GM12878 (cell line): ENCODE measurements at regions not wholly inside any gene's neighbourhood (a gene's known extent, or its start where the extent isn't known, plus 50 kb on each side); places are given as distances from the start of the nearest gene placed in this dataset.

ENCODE experiments used
- ATAC-seq: fragments of 200-7000 bp; cut with Tn5 transposase; 3 replicates; pipeline ENCODE4 v1.9.1; 2020; ENCODE audit warnings: mild to moderate bottlenecking, moderate library complexity
- BruUV-seq: library from RNA; stranded (reverse); fragments of 400-500 nt; replicated peaks from 2 replicates; lab custom pipeline; 2021; lab: Mats Ljungman, UMichigan
- CTCF ChIA-PET: fragments of 300-600 bp; sonication (Branson Sonifier 250); formaldehyde crosslinking; extraction: SDS; loops from one replicate; lab custom pipeline; 2021; ENCODE audit warnings: inconsistent platforms; lab: Yijun Ruan, JAX
- POLR2A ChIA-PET: fragments of 350-600 bp; formaldehyde crosslinking; extraction: SDS; loops from one replicate; lab custom pipeline; 2021; ENCODE audit warnings: inconsistent platforms; lab: Charles Lee
- RAD21 ChIA-PET: fragments of 300-600 bp; sonication (Branson Sonifier 250); formaldehyde crosslinking; loops from one replicate; lab custom pipeline; 2023; ENCODE audit warnings: antibody characterized with exemption; ENCODE audit not compliant: unreplicated experiment; lab: Charles Lee
- SMC1A ChIA-PET: fragments of 300-600 bp; sonication (Branson Sonifier 250); formaldehyde crosslinking; loops from one replicate; lab custom pipeline; 2023; ENCODE audit not compliant: unreplicated experiment, uncharacterized antibody; lab: Charles Lee
- DNase-seq: peaks from one replicate; pipeline ENCODE4 v3.0.0-alpha.2; 2011; ENCODE audit warnings: low read depth, low spot score
- FAIRE-seq: peaks from 3 replicates; lab custom pipeline; 2011; peaks lifted over from hg19 to GRCh38; lab: Jason Lieb, UNC
- H2AFZ ChIP-seq: 2 replicates; pipeline ENCODE4 v1.6.0; 2011; ENCODE audit warnings: low read depth, low read length, control low read depth; ENCODE audit not compliant: control insufficient read depth
- H3K27ac ChIP-seq: 2 replicates; pipeline ENCODE4 v1.5.1; 2011; ENCODE audit warnings: control low read depth; ENCODE audit not compliant: control insufficient read depth, insufficient read depth
- H3K27me3 ChIP-seq, 2 experiments: replicated peaks in 1 of 2; 2 replicates each; pipeline versions ENCODE4 v1.6.0 to v1.6.1; 2011; ENCODE audit warnings: low read length in 1 of 2; ENCODE audit not compliant: control insufficient read depth in 2 of 2, insufficient read depth in 2 of 2
- H3K36me3 ChIP-seq, 2 experiments: 2 replicates each; pipeline ENCODE4 v1.5.1; 2011; ENCODE audit warnings: low read length in 1 of 2; ENCODE audit not compliant: control insufficient read depth in 2 of 2, insufficient read depth in 2 of 2
- H3K4me1 ChIP-seq: 2 replicates; pipeline ENCODE4 v1.6.1; 2011; ENCODE audit warnings: mild to moderate bottlenecking, low read length, moderate library complexity, mixed read lengths; ENCODE audit not compliant: control insufficient read depth, insufficient read depth
- H3K4me2 ChIP-seq: 2 replicates; pipeline ENCODE4 v1.6.0; 2011; ENCODE audit warnings: control low read depth; ENCODE audit not compliant: control insufficient read depth, insufficient read depth
- H3K4me3 ChIP-seq: fragments of 200-600 bp; sonication (generic); 2 replicates; pipeline ENCODE4 v1.5.1; 2016
- H3K79me2 ChIP-seq: 2 replicates; pipeline ENCODE4 v1.6.0; 2011; ENCODE audit warnings: low read length; ENCODE audit not compliant: control insufficient read depth, insufficient read depth
- H3K9ac ChIP-seq: 2 replicates; pipeline ENCODE4 v1.8.0; 2011; ENCODE audit warnings: low read length, control low read depth, mixed read lengths; ENCODE audit not compliant: control insufficient read depth, insufficient read depth
- H3K9me3 ChIP-seq: replicated peaks from 3 replicates; pipeline ENCODE4 v1.5.1; 2011; ENCODE audit warnings: mild to moderate bottlenecking, low read length; ENCODE audit not compliant: control insufficient read depth, insufficient read depth
- H4K20me1 ChIP-seq: 2 replicates; pipeline ENCODE4 v1.6.0; 2011; ENCODE audit not compliant: control insufficient read depth, insufficient read depth
- RAD21 ChIP-seq: IDR thresholded peaks from 2 replicates; pipeline ENCODE4 v1.6.1; 2011; ENCODE audit warnings: mild to moderate bottlenecking, low read depth, low read length, moderate library complexity; ENCODE audit not compliant: insufficient read depth
- WGBS: methylation state at CpG from one replicate; pipeline ENCODE4 v1.1.6; 2016; ENCODE audit warnings: low lambda C conversion rate; ENCODE audit not compliant: insufficient replicate concordance, insufficient coverage; ENCODE audit errors: missing lambda C conversion rate; 5-methylcytosine and 5-hydroxymethylcytosine counted together
- in situ Hi-C: fragments of 300-500 bp; cut with MboI; formaldehyde crosslinking; loops from 9 replicates; pipeline ENCODE4 v1.14.3; 2018; ENCODE audit warnings: mixed read lengths
- intact Hi-C: fragments of 100-400 bp; cut with micrococcal nuclease; formaldehyde crosslinking; loops from one replicate; pipeline ENCODE4 v1.14.2; 2022; ENCODE audit not compliant: unreplicated experiment
- TF ChIP-seq, protein P1 (sequence below): fragments of 150-350 bp; IDR thresholded peaks from 2 replicates; pipeline ENCODE4 v1.6.1; 2016; ENCODE audit warnings: low read depth, low read length
- TF ChIP-seq, protein P2 (sequence below), 3 experiments: IDR thresholded peaks in 2 of 3; conservative IDR thresholded peaks in 1 of 3; 2 replicates each; pipeline ENCODE4 v1.5.1; 2011; ENCODE audit warnings: low read depth in 3 of 3, low read length in 3 of 3, mild to moderate bottlenecking in 3 of 3, control low read depth in 2 of 3, moderate library complexity in 2 of 3, inconsistent platforms in 1 of 3, mixed read lengths in 1 of 3; ENCODE audit not compliant: control insufficient read depth in 2 of 3, insufficient read depth in 1 of 3; ENCODE audit errors: extremely low read depth in 1 of 3

DNA sequence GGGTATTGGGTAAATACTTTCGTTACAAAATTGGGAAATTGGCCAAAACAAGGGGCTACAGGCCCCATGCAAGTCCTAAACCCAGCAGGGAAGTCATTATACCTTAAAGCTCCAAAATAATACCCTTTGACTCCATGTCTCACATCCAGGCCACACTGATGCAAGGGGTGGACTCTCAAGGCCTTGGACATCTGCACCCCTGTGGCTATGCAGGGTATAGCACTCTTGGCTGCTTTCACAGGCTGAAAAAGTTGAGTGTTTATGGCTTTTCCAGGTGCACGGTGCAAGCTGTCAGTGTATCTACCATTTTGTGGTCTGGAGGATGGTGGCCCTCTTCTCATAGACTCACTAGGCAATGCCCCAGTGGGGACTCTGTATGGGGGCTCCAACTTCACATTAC is 326.5 kb downstream of the TEX13C start:
- no peaks in the 10 kb centered on the region for H3K9me3 ChIP-seq
- FAIRE-seq (no peak), ATAC-seq (peak; percentile 71)
- SMC1A ChIA-PET: no interaction called here
- H3K4me1 ChIP-seq: no peaks in the 10 kb centered on the region
- no peak overlapping the region for H2AFZ ChIP-seq
- no peaks in the 10 kb centered on the region for H3K27me3 ChIP-seq
- no peak overlapping the region for H3K4me3 ChIP-seq
- H3K79me2 ChIP-seq: no peaks in the 10 kb centered on the region
- in situ Hi-C loops: no loop called here
- CTCF ChIA-PET: no interaction called here
- no peak overlapping the region for H3K9ac ChIP-seq
- 40% methylated on average over 2 of the region's 2 CpGs for WGBS
- no peaks in the 10 kb centered on the region for H3K36me3 ChIP-seq
- intact Hi-C loops: loop anchor here (5.0 kb wide), 1 partner anchor 209 kb away; no protein-coding TSS in a partner anchor
- no TSS peak for BruUV-seq
- no peak overlapping the region for H3K27ac ChIP-seq
- no peak overlapping the region for H3K4me2 ChIP-seq
- POLR2A ChIA-PET: no interaction called here
- H4K20me1 ChIP-seq: no peaks in the 10 kb centered on the region
- RAD21 ChIA-PET: no interaction called here
- peak; percentile 15; the same call in 1 of the 2 replicates for TF ChIP-seq RAD21
- TF ChIP-seq, protein P1, sequence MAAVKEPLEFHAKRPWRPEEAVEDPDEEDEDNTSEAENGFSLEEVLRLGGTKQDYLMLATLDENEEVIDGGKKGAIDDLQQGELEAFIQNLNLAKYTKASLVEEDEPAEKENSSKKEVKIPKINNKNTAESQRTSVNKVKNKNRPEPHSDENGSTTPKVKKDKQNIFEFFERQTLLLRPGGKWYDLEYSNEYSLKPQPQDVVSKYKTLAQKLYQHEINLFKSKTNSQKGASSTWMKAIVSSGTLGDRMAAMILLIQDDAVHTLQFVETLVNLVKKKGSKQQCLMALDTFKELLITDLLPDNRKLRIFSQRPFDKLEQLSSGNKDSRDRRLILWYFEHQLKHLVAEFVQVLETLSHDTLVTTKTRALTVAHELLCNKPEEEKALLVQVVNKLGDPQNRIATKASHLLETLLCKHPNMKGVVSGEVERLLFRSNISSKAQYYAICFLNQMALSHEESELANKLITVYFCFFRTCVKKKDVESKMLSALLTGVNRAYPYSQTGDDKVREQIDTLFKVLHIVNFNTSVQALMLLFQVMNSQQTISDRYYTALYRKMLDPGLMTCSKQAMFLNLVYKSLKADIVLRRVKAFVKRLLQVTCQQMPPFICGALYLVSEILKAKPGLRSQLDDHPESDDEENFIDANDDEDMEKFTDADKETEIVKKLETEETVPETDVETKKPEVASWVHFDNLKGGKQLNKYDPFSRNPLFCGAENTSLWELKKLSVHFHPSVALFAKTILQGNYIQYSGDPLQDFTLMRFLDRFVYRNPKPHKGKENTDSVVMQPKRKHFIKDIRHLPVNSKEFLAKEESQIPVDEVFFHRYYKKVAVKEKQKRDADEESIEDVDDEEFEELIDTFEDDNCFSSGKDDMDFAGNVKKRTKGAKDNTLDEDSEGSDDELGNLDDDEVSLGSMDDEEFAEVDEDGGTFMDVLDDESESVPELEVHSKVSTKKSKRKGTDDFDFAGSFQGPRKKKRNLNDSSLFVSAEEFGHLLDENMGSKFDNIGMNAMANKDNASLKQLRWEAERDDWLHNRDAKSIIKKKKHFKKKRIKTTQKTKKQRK: no peak
- TF ChIP-seq, protein P2, sequence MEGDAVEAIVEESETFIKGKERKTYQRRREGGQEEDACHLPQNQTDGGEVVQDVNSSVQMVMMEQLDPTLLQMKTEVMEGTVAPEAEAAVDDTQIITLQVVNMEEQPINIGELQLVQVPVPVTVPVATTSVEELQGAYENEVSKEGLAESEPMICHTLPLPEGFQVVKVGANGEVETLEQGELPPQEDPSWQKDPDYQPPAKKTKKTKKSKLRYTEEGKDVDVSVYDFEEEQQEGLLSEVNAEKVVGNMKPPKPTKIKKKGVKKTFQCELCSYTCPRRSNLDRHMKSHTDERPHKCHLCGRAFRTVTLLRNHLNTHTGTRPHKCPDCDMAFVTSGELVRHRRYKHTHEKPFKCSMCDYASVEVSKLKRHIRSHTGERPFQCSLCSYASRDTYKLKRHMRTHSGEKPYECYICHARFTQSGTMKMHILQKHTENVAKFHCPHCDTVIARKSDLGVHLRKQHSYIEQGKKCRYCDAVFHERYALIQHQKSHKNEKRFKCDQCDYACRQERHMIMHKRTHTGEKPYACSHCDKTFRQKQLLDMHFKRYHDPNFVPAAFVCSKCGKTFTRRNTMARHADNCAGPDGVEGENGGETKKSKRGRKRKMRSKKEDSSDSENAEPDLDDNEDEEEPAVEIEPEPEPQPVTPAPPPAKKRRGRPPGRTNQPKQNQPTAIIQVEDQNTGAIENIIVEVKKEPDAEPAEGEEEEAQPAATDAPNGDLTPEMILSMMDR (IDR thresholded peaks at IDR 0.05 in 2 of 3, conservative IDR thresholded peaks at IDR 0.05 in 1 of 3; ENCODE audit: control insufficient read depth in 2 of 3, extremely low read depth in 1 of 3, insufficient read depth in 1 of 3, low read depth in 3 of 3, low read length in 3 of 3): peak in 2 of 3 experiments; percentile 34 to 35; a peak in 3 of 6 replicates
- TF ChIP-seq, all 136 proteins: peak for 2
- DNase-seq: no peak
